ENCODE measurements at regions not wholly inside any gene's neighbourhood (a gene's known extent, or its start where the extent isn't known, plus 50 kb on each side); places are given as distances from the start of the nearest gene placed in this dataset.

- TF ChIP-seq, protein P1, sequence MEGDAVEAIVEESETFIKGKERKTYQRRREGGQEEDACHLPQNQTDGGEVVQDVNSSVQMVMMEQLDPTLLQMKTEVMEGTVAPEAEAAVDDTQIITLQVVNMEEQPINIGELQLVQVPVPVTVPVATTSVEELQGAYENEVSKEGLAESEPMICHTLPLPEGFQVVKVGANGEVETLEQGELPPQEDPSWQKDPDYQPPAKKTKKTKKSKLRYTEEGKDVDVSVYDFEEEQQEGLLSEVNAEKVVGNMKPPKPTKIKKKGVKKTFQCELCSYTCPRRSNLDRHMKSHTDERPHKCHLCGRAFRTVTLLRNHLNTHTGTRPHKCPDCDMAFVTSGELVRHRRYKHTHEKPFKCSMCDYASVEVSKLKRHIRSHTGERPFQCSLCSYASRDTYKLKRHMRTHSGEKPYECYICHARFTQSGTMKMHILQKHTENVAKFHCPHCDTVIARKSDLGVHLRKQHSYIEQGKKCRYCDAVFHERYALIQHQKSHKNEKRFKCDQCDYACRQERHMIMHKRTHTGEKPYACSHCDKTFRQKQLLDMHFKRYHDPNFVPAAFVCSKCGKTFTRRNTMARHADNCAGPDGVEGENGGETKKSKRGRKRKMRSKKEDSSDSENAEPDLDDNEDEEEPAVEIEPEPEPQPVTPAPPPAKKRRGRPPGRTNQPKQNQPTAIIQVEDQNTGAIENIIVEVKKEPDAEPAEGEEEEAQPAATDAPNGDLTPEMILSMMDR (conservative IDR thresholded peaks at IDR 0.05): no peak
- no peak for TF ChIP-seq ZFX (IDR thresholded peaks at IDR 0.05)
Observed at GRCh38 chr6:235763-236360, 56.4 kb upstream of the DUSP22 start.

All from C4-2B (cell line).